Activated B cell treated with CpG ODN at 0.5 μM for 24 hours (primary cell): ENCODE measurements at regions not wholly inside any gene's neighbourhood (a gene's known extent, or its start where the extent isn't known, plus 50 kb on each side); places are given as distances from the start of the nearest gene placed in this dataset.

Experiments used
- ATAC-seq: fragments of 200-7000 bp; cut with Tn5 transposase; one replicate; pipeline ENCODE4 v1.10.0; 2021; ENCODE audit warnings: low read depth, mild to moderate bottlenecking, moderate library complexity
- CTCF ChIA-PET: fragments of 350-600 bp; sonication (Branson Sonifier 250); formaldehyde crosslinking; loops from one replicate; lab custom pipeline; 2021; ENCODE audit warnings: antibody characterized with exemption; lab: Charles Lee
- POLR2A ChIA-PET: fragments of 350-600 bp; sonication (Branson Sonifier 250); formaldehyde crosslinking; loops from one replicate; lab custom pipeline; 2021; ENCODE audit warnings: antibody characterized with exemption; lab: Charles Lee
- DNase-seq: peaks from one replicate; pipeline ENCODE4 v3.0.0; 2022
- H3K27ac Mint-ChIP-seq: one replicate; pipeline ENCODE4 v1.8.0; 2020; ENCODE audit warnings: mixed read lengths
- H3K27me3 Mint-ChIP-seq: one replicate; pipeline ENCODE4 v1.8.0; 2021; ENCODE audit warnings: mixed read lengths
- H3K36me3 Mint-ChIP-seq: one replicate; pipeline ENCODE4 v1.8.0; 2021; ENCODE audit warnings: low read depth, mixed read lengths
- H3K4me1 Mint-ChIP-seq: one replicate; pipeline ENCODE4 v1.8.0; 2021; ENCODE audit warnings: mixed read lengths
- H3K4me3 Mint-ChIP-seq: one replicate; pipeline ENCODE4 v1.8.0; 2020; ENCODE audit warnings: mild to moderate bottlenecking, mixed read lengths
- H3K9me3 Mint-ChIP-seq: one replicate; pipeline ENCODE4 v1.8.0; 2020; ENCODE audit warnings: mixed read lengths
- intact Hi-C: fragments of 100-400 bp; cut with micrococcal nuclease; formaldehyde crosslinking; loops from one replicate; pipeline ENCODE4 v1.15.1; 2024
- TF ChIP-seq, protein P1 (sequence below): fragments of 200-600 bp; IDR thresholded peaks from one replicate; pipeline ENCODE4 v1.8.0; 2022; ENCODE audit warnings: antibody characterized with exemption, mild to moderate bottlenecking

DNA sequence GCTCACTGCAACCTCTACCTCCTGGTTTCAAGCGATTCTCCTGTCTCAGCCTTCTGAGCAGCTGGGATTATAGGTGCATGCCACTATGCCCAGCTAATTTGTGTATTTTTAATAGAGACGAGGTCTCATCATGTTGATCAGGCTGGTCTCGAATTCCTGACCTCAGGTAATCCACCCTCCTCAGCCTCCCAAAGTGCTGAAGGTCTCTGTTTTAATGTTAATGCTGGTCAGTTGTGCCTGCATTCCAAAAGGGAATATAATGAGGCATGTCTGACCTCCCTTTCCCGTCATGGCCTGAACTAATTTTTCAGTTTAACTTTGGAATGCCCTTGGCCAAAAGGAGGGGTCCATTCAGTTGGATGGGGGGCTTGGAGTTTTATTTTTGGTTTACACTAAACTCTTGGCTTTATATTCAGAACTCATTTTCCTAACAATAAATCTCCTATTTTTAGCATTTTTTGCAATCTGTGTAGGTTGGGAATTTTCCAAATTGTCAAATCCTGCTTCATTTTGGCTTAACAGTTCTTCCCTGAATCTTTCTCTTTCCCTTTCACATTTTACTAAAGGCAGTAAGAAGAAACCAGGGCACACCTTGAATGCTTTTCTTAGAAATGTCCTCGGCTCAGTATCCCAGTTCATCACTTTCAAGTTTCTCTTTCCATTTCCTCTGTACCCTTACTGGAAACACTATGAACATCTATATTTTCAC, 1175.5 kb downstream of the MAT2B start:
- no peak for ATAC-seq
- TF ChIP-seq, protein P1, sequence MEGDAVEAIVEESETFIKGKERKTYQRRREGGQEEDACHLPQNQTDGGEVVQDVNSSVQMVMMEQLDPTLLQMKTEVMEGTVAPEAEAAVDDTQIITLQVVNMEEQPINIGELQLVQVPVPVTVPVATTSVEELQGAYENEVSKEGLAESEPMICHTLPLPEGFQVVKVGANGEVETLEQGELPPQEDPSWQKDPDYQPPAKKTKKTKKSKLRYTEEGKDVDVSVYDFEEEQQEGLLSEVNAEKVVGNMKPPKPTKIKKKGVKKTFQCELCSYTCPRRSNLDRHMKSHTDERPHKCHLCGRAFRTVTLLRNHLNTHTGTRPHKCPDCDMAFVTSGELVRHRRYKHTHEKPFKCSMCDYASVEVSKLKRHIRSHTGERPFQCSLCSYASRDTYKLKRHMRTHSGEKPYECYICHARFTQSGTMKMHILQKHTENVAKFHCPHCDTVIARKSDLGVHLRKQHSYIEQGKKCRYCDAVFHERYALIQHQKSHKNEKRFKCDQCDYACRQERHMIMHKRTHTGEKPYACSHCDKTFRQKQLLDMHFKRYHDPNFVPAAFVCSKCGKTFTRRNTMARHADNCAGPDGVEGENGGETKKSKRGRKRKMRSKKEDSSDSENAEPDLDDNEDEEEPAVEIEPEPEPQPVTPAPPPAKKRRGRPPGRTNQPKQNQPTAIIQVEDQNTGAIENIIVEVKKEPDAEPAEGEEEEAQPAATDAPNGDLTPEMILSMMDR, result no peak
- ChIA-PET POLR2A (no interaction called here), CTCF (no interaction called here)
- Mint-ChIP-seq H3K4me1 (no peaks in the 10 kb centered on the region), H3K36me3 (no peaks in the 10 kb centered on the region), H3K27ac (no peak overlapping the region), H3K27me3 (no peaks in the 10 kb centered on the region), H3K4me3 (no peak overlapping the region), H3K9me3 (no peaks in the 10 kb centered on the region)
- DNase-seq, result no peak
- intact Hi-C loops, result no loop called here

DNA sequence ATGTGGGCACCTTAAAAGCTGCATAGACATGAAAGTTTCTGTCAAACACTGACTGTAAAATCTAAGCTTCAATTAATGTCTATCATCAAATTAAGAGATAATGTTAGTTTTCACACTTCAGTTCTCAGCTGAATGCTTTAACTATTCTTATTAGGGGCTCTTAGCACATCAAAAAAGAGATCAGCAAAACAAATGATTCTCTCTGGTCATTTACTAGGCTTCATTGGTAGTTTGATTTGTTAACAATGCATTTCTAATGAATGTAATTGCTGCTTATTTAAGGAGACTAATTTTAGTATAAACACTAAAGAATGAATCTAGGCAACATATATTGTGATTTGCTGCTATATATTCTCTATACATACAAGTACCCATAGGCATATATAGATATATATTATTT, 1182.0 kb downstream of the MAT2B start:
- no peaks in the 10 kb centered on the region for H3K36me3 Mint-ChIP-seq
- H3K4me1 Mint-ChIP-seq, result no peaks in the 10 kb centered on the region
- no peak overlapping the region for H3K27ac Mint-ChIP-seq
- ATAC-seq (no peak), DNase-seq (no peak)
- POLR2A ChIA-PET, result no interaction called here
- CTCF ChIA-PET, result no interaction called here
- TF ChIP-seq, protein P1, result no peak
- H3K4me3 Mint-ChIP-seq, result no peak overlapping the region
- H3K27me3 Mint-ChIP-seq, result no peaks in the 10 kb centered on the region
- intact Hi-C loops, result no loop called here
- H3K9me3 Mint-ChIP-seq, result no peaks in the 10 kb centered on the region

DNA sequence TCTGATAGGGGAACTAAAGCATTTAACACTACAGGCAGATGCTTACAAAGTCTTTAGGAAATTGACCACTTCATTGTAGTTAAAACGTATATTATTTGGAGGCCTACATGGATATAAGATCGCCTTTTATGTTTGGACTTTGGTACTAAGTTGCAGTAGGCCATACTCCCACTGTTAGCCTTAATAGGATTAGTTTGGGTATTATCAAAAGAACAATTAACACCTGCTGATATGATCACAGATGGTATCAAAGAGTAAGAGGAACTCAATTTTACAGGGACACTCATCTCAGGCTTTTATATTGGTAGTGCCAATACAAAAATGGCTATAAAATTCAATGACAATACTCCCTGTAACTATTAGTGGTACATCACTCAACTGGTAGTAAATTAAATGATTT, 1183.0 kb downstream of the MAT2B start:
- H3K27me3 Mint-ChIP-seq, result no peaks in the 10 kb centered on the region
- H3K9me3 Mint-ChIP-seq, result no peaks in the 10 kb centered on the region
- no peak overlapping the region for H3K27ac Mint-ChIP-seq
- no peak overlapping the region for H3K4me3 Mint-ChIP-seq
- ChIA-PET POLR2A (no interaction called here), CTCF (no interaction called here)
- no peak for DNase-seq
- ATAC-seq, result no peak
- no peaks in the 10 kb centered on the region for H3K36me3 Mint-ChIP-seq
- TF ChIP-seq, protein P1, result no peak
- no peaks in the 10 kb centered on the region for H3K4me1 Mint-ChIP-seq
- intact Hi-C loops, result no loop called here

DNA sequence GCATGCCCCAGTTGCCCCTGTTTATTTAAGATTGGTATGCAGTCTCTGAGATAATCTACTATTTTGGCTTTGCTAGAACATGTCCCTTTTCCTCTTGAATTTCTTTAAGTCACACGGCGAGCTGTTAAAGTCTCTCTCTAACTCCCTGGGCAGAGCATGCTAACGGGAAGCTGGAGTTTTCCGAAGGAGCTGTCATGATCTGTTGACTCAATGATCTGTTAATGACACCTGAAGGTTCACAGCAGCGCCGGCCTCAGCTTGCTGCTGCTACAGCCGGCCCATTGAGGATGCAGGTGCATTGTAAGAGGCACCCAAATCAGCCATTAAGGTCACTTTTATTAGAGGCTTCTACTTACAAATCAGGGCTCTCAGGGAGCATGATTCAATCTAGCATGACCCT, 1203.4 kb downstream of the MAT2B start:
- POLR2A ChIA-PET, result no interaction called here
- H3K4me3 Mint-ChIP-seq, result no peak overlapping the region
- intact Hi-C loops, result no loop called here

DNA sequence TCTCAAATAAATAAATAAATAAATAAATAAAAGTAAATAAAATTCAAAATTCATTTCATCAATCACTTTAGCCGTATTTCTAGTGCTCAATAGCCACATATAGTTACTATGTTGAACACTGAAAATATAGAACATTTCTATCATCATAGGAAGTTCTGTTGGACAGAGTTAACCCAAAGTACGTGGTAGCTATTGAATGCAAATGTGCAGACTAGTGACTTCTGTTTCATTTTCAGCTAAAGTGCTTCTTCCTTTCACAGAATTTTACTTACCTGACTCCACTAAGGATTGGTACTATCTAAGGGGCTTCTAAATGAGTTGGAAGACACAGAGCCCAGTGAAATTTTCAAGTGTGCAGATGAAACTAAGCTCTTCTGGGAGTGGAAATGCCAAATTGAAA, 1208.3 kb downstream of the MAT2B start:
- Mint-ChIP-seq H3K4me1 (no peaks in the 10 kb centered on the region), H3K4me3 (no peak overlapping the region), H3K9me3 (no peaks in the 10 kb centered on the region), H3K27me3 (no peaks in the 10 kb centered on the region), H3K36me3 (no peaks in the 10 kb centered on the region), H3K27ac (no peak overlapping the region)
- POLR2A ChIA-PET, result no interaction called here
- no peak for ATAC-seq
- TF ChIP-seq, protein P1, result no peak
- intact Hi-C loops, result no loop called here
- DNase-seq, result no peak
- CTCF ChIA-PET, result no interaction called here

More for the DNA sequence above, 1203.4 kb downstream of the MAT2B start:
- Mint-ChIP-seq H3K27ac (no peak overlapping the region), H3K27me3 (no peaks in the 10 kb centered on the region), H3K36me3 (no peaks in the 10 kb centered on the region), H3K4me1 (no peaks in the 10 kb centered on the region), H3K9me3 (no peaks in the 10 kb centered on the region)
- DNase-seq (no peak), ATAC-seq (no peak)
- CTCF ChIA-PET, result no interaction called here
- TF ChIP-seq, protein P1, result no peak
